ENCODE measurements at regions not wholly inside any gene's neighbourhood (a gene's known extent, or its start where the extent isn't known, plus 50 kb on each side); places are given as distances from the start of the nearest gene placed in this dataset.

GRCh38 chr11:116267146-116267545 lies 505.6 kb downstream of the BUD13 start:
- Histone ChIP-seq H4K20me1 (ENCODE audit: insufficient read depth, low read length) (no peaks in the 10 kb centered on the region), H3K27me3 (ENCODE audit: control insufficient read depth in 1 of 2, insufficient read depth in 2 of 2, low read length in 2 of 2) (peaks cover 0 to 5% of the 10 kb centered on the region in 2 experiments; a peak in 2 of 5 replicates)

More at GRCh38 chr11:116267146-116267545, 505.6 kb downstream of the BUD13 start:
- DNase-seq (ENCODE audit: low spot score) (no peak), ATAC-seq (no peak), FAIRE-seq (no peak)
- in situ Hi-C loops (cut with HindIII; ENCODE audit: extremely low pct_ligation_motif_present, low pct_unique_long_range_greater_than_20kb), result no loop called here
- intact Hi-C loops (cut with micrococcal nuclease; ENCODE audit: unreplicated experiment), result no loop called here
- ChIA-PET POLR2A (no interaction called here), CTCF (ENCODE audit: low intra/inter-chr PET ratio, low total read pairs) (no interaction called here)
- H3K27ac ChIP-seq (ENCODE audit: extremely low read length, insufficient read depth, low read length), result no peak overlapping the region
- TF ChIP-seq, protein P1, sequence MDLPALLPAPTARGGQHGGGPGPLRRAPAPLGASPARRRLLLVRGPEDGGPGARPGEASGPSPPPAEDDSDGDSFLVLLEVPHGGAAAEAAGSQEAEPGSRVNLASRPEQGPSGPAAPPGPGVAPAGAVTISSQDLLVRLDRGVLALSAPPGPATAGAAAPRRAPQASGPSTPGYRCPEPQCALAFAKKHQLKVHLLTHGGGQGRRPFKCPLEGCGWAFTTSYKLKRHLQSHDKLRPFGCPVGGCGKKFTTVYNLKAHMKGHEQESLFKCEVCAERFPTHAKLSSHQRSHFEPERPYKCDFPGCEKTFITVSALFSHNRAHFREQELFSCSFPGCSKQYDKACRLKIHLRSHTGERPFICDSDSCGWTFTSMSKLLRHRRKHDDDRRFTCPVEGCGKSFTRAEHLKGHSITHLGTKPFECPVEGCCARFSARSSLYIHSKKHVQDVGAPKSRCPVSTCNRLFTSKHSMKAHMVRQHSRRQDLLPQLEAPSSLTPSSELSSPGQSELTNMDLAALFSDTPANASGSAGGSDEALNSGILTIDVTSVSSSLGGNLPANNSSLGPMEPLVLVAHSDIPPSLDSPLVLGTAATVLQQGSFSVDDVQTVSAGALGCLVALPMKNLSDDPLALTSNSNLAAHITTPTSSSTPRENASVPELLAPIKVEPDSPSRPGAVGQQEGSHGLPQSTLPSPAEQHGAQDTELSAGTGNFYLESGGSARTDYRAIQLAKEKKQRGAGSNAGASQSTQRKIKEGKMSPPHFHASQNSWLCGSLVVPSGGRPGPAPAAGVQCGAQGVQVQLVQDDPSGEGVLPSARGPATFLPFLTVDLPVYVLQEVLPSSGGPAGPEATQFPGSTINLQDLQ (CRISPR knock-in tag; IDR thresholded peaks at IDR 0.05), result no peak
- TF ChIP-seq ZBTB42 (CRISPR knock-in tag; IDR thresholded peaks at IDR 0.05) (no peak), ZNF292 (CRISPR knock-in tag; IDR thresholded peaks at IDR 0.05; ENCODE audit: borderline replicate concordance, low read depth) (no peak), FOXA1 (IDR thresholded peaks at IDR 0.05) (no peak), FOXA1 (CRISPR knock-in tag; IDR thresholded peaks at IDR 0.05) (no peak), MED1 (CRISPR knock-in tag; IDR thresholded peaks at IDR 0.05) (no peak), THAP11 (CRISPR knock-in tag; IDR thresholded peaks at IDR 0.05) (no peak), DMTF1 (CRISPR knock-in tag; IDR thresholded peaks at IDR 0.05) (no peak), KDM1A (CRISPR knock-in tag; IDR thresholded peaks at IDR 0.05) (no peak)
- TF ChIP-seq, protein P2, sequence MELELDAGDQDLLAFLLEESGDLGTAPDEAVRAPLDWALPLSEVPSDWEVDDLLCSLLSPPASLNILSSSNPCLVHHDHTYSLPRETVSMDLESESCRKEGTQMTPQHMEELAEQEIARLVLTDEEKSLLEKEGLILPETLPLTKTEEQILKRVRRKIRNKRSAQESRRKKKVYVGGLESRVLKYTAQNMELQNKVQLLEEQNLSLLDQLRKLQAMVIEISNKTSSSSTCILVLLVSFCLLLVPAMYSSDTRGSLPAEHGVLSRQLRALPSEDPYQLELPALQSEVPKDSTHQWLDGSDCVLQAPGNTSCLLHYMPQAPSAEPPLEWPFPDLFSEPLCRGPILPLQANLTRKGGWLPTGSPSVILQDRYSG (CRISPR knock-in tag; IDR thresholded peaks at IDR 0.05), result no peak
- TF ChIP-seq, protein P3, sequence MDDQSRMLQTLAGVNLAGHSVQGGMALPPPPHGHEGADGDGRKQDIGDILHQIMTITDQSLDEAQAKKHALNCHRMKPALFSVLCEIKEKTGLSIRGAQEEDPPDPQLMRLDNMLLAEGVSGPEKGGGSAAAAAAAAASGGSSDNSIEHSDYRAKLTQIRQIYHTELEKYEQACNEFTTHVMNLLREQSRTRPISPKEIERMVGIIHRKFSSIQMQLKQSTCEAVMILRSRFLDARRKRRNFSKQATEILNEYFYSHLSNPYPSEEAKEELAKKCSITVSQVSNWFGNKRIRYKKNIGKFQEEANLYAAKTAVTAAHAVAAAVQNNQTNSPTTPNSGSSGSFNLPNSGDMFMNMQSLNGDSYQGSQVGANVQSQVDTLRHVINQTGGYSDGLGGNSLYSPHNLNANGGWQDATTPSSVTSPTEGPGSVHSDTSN (CRISPR knock-in tag; IDR thresholded peaks at IDR 0.05; ENCODE audit: borderline replicate concordance), result no peak
- H3K79me2 ChIP-seq (ENCODE audit: insufficient read depth, low read length), result no peaks in the 10 kb centered on the region
- H2AFZ ChIP-seq (ENCODE audit: low read length), result no peak overlapping the region
- BruUV-seq (replicated peaks), result no TSS peak
- no peak overlapping the region for H3K4me2 ChIP-seq (ENCODE audit: low read depth, low read length)
- H3K36me3 ChIP-seq (replicated peaks in 1 of 2; ENCODE audit: control insufficient read depth in 1 of 2, insufficient read depth in 2 of 2, low read length in 2 of 2), result no peaks in the 10 kb centered on the region
- H3K4me3 ChIP-seq (replicated peaks in 1 of 3; ENCODE audit: insufficient read depth in 1 of 3, low read depth in 2 of 3, low read length in 3 of 3), result no peak overlapping the region
- 44% methylated on average over 4 of the region's 5 CpGs for WGBS (ENCODE audit: low lambda C conversion rate)
- H3K9me3 ChIP-seq (ENCODE audit: low read length), result no peaks in the 10 kb centered on the region
- H3K9ac ChIP-seq (ENCODE audit: insufficient read depth, low read depth, low read length), result no peak overlapping the region
- H3K4me1 ChIP-seq (ENCODE audit: insufficient read depth, low read length), result no peaks in the 10 kb centered on the region

Data from HepG2 (cell line).